H1 (cell line): ENCODE measurements at regions not wholly inside any gene's neighbourhood (a gene's known extent, or its start where the extent isn't known, plus 50 kb on each side); places are given as distances from the start of the nearest gene placed in this dataset.

ENCODE experiments used
- CHD2 ChIP-seq: IDR thresholded peaks from 2 replicates; pipeline ENCODE4 v1.6.1; 2012; ENCODE audit warnings: low read length, improper control_type of control experiment
- RFX5 ChIP-seq: IDR thresholded peaks from 2 replicates; pipeline ENCODE4 v1.6.1; 2011; ENCODE audit warnings: low read depth, low read length, improper control_type of control experiment, borderline replicate concordance
- SP1 ChIP-seq: IDR thresholded peaks from 2 replicates; pipeline ENCODE4 v1.6.1; 2011; ENCODE audit warnings: low read depth, low read length

- TF ChIP-seq SP1: no peak
- no peak for TF ChIP-seq CHD2
- TF ChIP-seq RFX5: no peak
Observed at GRCh38 chr21:36539434-36540150, 59.7 kb upstream of the CLDN14 start (continued).
